ENCODE measurements at regions not wholly inside any gene's neighbourhood (a gene's known extent, or its start where the extent isn't known, plus 50 kb on each side); places are given as distances from the start of the nearest gene placed in this dataset.

- DNase-seq (ENCODE audit: low read depth) = no peak
Observed at GRCh38 chr16:79264237-79265109, 336.1 kb downstream of the MAF start.

GRCh38 chr16:79263425-79263824 lies 337.1 kb downstream of the MAF start:
- no peak for DNase-seq (ENCODE audit: low read depth)
